SU-DHL-6 (cell line): ENCODE measurements at regions not wholly inside any gene's neighbourhood (a gene's known extent, or its start where the extent isn't known, plus 50 kb on each side); places are given as distances from the start of the nearest gene placed in this dataset.

ENCODE experiments used
- EZH2phosphoT487 ChIP-seq: fragments of 200-600 bp; sonication (generic), shearing (Covaris generic); conservative IDR thresholded peaks from 2 replicates; pipeline ENCODE4 v1.6.1; 2018; ENCODE audit warnings: mild to moderate bottlenecking, antibody characterized with exemption, low read length, moderate library complexity, mixed read lengths
- TF ChIP-seq, protein P1 (sequence below): fragments of 200-600 bp; sonication (generic); IDR thresholded peaks from one replicate; pipeline ENCODE4 v1.5.1; 2017; ENCODE audit warnings: antibody characterized with exemption, mild to moderate bottlenecking, low read length, moderate library complexity; ENCODE audit not compliant: insufficient read depth, poor library complexity, severe bottlenecking

DNA sequence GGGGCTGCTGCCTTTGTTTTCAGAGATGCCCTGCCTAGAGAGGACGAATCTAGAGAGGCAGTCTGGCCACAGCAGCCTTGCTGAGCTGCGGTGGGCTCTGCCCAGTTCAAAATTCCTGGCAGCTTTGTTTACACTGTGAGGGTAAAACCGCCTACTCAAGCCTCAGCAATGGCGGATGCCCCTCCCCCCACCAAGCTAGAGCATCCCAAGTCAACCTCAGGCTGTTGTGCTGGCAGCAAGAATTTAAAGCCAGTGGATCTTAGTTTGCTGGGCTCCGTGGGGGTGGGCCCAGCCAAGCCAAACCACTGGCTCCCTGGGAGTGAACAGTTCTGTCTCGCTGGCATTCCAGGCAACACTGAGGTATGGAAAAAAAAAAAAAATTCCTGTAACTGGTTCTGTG is 970.9 kb downstream of the TBC1D32 start:
- TF ChIP-seq, protein P1, sequence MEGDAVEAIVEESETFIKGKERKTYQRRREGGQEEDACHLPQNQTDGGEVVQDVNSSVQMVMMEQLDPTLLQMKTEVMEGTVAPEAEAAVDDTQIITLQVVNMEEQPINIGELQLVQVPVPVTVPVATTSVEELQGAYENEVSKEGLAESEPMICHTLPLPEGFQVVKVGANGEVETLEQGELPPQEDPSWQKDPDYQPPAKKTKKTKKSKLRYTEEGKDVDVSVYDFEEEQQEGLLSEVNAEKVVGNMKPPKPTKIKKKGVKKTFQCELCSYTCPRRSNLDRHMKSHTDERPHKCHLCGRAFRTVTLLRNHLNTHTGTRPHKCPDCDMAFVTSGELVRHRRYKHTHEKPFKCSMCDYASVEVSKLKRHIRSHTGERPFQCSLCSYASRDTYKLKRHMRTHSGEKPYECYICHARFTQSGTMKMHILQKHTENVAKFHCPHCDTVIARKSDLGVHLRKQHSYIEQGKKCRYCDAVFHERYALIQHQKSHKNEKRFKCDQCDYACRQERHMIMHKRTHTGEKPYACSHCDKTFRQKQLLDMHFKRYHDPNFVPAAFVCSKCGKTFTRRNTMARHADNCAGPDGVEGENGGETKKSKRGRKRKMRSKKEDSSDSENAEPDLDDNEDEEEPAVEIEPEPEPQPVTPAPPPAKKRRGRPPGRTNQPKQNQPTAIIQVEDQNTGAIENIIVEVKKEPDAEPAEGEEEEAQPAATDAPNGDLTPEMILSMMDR = no peak
- no peak for TF ChIP-seq EZH2phosphoT487
